HG02642 (cell line): ENCODE measurements at regions not wholly inside any gene's neighbourhood (a gene's known extent, or its start where the extent isn't known, plus 50 kb on each side); places are given as distances from the start of the nearest gene placed in this dataset.

Source experiments
- ATAC-seq: cut with Tn5 transposase; IDR thresholded peaks from one replicate; pipeline ENCODE4 v1.9.1; 2021; ENCODE audit warnings: mild to moderate bottlenecking; ENCODE audit not compliant: unreplicated experiment, poor library complexity

GRCh38 chr5:138631096-138631928 is 56.1 kb upstream of the HSPA9 start:
- no peak for ATAC-seq

GRCh38 chr5:138629392-138629791 is 54.2 kb upstream of the HSPA9 start:
- no peak for ATAC-seq

- ATAC-seq: no peak
Observed at GRCh38 chr5:138626333-138626944, 51.2 kb upstream of the HSPA9 start.

GRCh38 chr5:138625134-138625533 is 49.9 kb upstream of the HSPA9 start:
- no peak for ATAC-seq
